ENCODE measurements at regions not wholly inside any gene's neighbourhood (a gene's known extent, or its start where the extent isn't known, plus 50 kb on each side); places are given as distances from the start of the nearest gene placed in this dataset.

GRCh38 chr4:97360733-97361132, 782.5 kb downstream of the STPG2 start:
- no peak for TF ChIP-seq CTCF (conservative IDR thresholded peaks at IDR 0.05)
- no peak overlapping the region for H3K27ac ChIP-seq

DNA sequence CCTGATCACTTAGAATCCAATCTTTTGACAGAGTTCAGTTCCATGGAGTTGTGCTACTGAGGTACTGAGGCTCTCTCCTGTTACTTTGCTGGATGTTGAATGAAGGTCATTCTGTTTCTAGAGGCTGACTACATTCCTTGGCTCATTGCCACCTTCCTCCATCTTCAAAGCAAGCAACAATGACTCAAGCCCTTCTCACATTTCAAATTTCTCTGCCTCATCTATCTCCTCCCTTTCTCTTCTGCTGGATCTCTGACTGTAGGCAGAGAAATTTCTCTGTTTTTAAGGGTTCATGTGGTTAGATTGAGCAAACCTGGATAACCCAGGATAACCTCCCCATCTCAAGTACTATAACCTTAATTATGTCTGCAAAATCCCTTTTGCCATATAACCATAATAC, 775.4 kb downstream of the STPG2 start:
- TF ChIP-seq CTCF (conservative IDR thresholded peaks at IDR 0.05), result no peak
- H3K27ac ChIP-seq, result no peak overlapping the region

- TF ChIP-seq CTCF (conservative IDR thresholded peaks at IDR 0.05), result no peak
- no peak overlapping the region for H3K27ac ChIP-seq
Measured at GRCh38 chr4:97370568-97370967, 772.7 kb downstream of the STPG2 start.

- TF ChIP-seq CTCF (conservative IDR thresholded peaks at IDR 0.05), result no peak
- no peak overlapping the region for H3K27ac ChIP-seq
Measured at GRCh38 chr4:97374526-97374925, 768.8 kb downstream of the STPG2 start.

DNA sequence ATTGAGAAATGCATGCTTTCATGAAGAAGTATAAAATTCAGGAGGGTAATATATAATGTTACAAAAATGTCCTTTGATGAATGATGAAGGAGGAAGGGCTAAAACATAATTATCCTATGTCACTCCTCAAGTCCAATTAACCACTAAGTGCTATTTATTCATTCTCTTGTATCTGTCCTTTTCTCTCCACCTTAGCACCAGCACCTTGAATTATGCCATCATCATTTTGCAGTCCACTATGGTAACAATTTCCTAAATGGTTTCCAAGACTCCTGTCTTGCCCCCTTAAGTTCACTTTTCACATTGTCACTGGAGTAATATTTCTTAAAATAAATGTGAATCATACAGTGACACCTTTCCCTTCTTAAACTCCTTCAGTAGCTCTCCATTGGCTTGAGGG, 756.3 kb downstream of the STPG2 start:
- no peak for TF ChIP-seq CTCF (conservative IDR thresholded peaks at IDR 0.05)
- no peak overlapping the region for H3K27ac ChIP-seq

DNA sequence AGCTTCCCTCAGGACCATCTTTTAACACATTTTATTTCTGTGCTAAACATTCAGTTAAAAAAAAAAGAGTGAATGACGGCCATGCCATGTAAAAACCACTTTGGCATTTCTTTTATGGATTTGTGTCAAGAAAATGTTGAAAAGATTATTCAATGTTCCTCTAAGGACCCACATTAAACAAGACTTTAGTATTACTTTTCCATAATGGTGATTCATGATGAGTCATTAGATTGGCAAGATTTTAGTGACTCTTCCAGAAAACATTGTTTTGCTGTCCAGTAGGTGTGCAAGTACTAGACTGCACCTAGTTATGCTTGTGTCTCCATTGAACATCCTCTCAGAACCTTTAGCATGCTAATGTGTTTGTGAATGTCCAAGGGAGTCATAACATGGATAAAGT, 748.6 kb downstream of the STPG2 start:
- no peak overlapping the region for H3K27ac ChIP-seq
- no peak for TF ChIP-seq CTCF (conservative IDR thresholded peaks at IDR 0.05)

GRCh38 chr4:97396097-97396496, 747.2 kb downstream of the STPG2 start:
- H3K27ac ChIP-seq, result no peak overlapping the region
- TF ChIP-seq CTCF (conservative IDR thresholded peaks at IDR 0.05), result no peak

GRCh38 chr4:97396605-97397004, 746.7 kb downstream of the STPG2 start:
- H3K27ac ChIP-seq, result no peak overlapping the region
- TF ChIP-seq CTCF (conservative IDR thresholded peaks at IDR 0.05), result no peak
